Endothelial cell of umbilical vein (primary cell): ENCODE measurements at regions not wholly inside any gene's neighbourhood (a gene's known extent, or its start where the extent isn't known, plus 50 kb on each side); places are given as distances from the start of the nearest gene placed in this dataset.

Experiments
- BruUV-seq: library from RNA; stranded (reverse); fragments of 400-500 nt; replicated peaks from 2 replicates; lab custom pipeline; 2021; lab: Mats Ljungman, UMichigan
- CTCF ChIA-PET: fragments of 300-600, 350-600 bp; sonication (Branson Sonifier 250); formaldehyde crosslinking; loops from one replicate; lab custom pipeline; 2021; ENCODE audit warnings: antibody characterized with exemption, inconsistent platforms; lab: Charles Lee
- POLR2A ChIA-PET: fragments of 300-600, 350-600 bp; sonication (Branson Sonifier 250); formaldehyde crosslinking; loops from one replicate; lab custom pipeline; 2021; ENCODE audit warnings: antibody characterized with exemption, inconsistent platforms; lab: Charles Lee
- DNase-seq: peaks from one replicate; pipeline ENCODE4 v3.0.0-alpha.2; 2011; ENCODE audit warnings: low read depth, low spot score
- FAIRE-seq: peaks from 2 replicates; lab custom pipeline; 2011; peaks lifted over from hg19 to GRCh38; lab: Jason Lieb, UNC
- H2AFZ ChIP-seq: 2 replicates; pipeline ENCODE4 v1.6.0; 2012; ENCODE audit warnings: low read depth, low read length, control low read depth, inconsistent platforms
- H3K27ac ChIP-seq: 2 replicates; pipeline ENCODE4 v1.5.1; 2011; ENCODE audit warnings: low read depth, mild to moderate bottlenecking, control low read depth, low read length, moderate library complexity; ENCODE audit not compliant: insufficient read depth
- H3K27me3 ChIP-seq, 2 experiments: 2 replicates each; pipeline versions ENCODE4 v1.6.0 to v1.6.1; 2011; ENCODE audit warnings: low read length in 2 of 2, mixed read lengths in 1 of 2; ENCODE audit not compliant: control insufficient read depth in 2 of 2, insufficient read depth in 2 of 2
- H3K36me3 ChIP-seq, 2 experiments: 2 replicates in 1 of 2; 3 replicates in 1 of 2; pipeline ENCODE4 v1.5.1; 2011; ENCODE audit warnings: low read length in 2 of 2, mild to moderate bottlenecking in 1 of 2, moderate library complexity in 1 of 2; ENCODE audit not compliant: control insufficient read depth in 2 of 2, insufficient read depth in 2 of 2; ENCODE audit errors: extremely low read depth in 1 of 2
- H3K4me1 ChIP-seq: 3 replicates; pipeline ENCODE4 v1.5.1; 2011; ENCODE audit warnings: mild to moderate bottlenecking, low read length; ENCODE audit not compliant: control insufficient read depth, insufficient read depth; ENCODE audit errors: extremely low read depth
- H3K4me2 ChIP-seq: 2 replicates; pipeline ENCODE4 v1.6.1; 2011; ENCODE audit warnings: low read length, control low read depth, mixed read lengths; ENCODE audit not compliant: insufficient read depth
- H3K4me3 ChIP-seq, 3 experiments: fragments of 200-600 bp in 1 of 3; sonication (generic), shearing (Covaris generic) in 1 of 3; replicated peaks in 1 of 3; 2 replicates each; pipeline ENCODE4 v1.5.1; 2011 to 2016; ENCODE audit warnings: control low read depth in 3 of 3, low read length in 3 of 3, mild to moderate bottlenecking in 2 of 3, inconsistent platforms in 1 of 3, low read depth in 1 of 3, moderate library complexity in 1 of 3; ENCODE audit not compliant: insufficient read depth in 1 of 3
- H3K79me2 ChIP-seq: 2 replicates; pipeline ENCODE4 v1.6.0; 2012; ENCODE audit warnings: low read length, inconsistent platforms; ENCODE audit not compliant: control insufficient read depth, insufficient read depth
- H3K9ac ChIP-seq: replicated peaks from 2 replicates; pipeline ENCODE3; 2011; ENCODE audit warnings: low read length, control low read depth; ENCODE audit not compliant: insufficient read depth; ENCODE audit errors: extremely low read depth
- H3K9me1 ChIP-seq: replicated peaks from 3 replicates; pipeline ENCODE4 v1.6.0; 2011; ENCODE audit warnings: mild to moderate bottlenecking, low read length; ENCODE audit not compliant: control insufficient read depth, insufficient read depth; ENCODE audit errors: extremely low read depth
- H3K9me3 ChIP-seq: replicated peaks from 2 replicates; pipeline ENCODE4 v1.5.1; 2012; ENCODE audit warnings: low read length, inconsistent platforms; ENCODE audit not compliant: control insufficient read depth, insufficient read depth
- H4K20me1 ChIP-seq: replicated peaks from 2 replicates; pipeline ENCODE3; 2011; ENCODE audit warnings: mild to moderate bottlenecking, low read length; ENCODE audit not compliant: control insufficient read depth, insufficient read depth; ENCODE audit errors: extremely low read depth
- CTCF ChIP-seq, 2 donors: IDR thresholded peaks; 1 replicate in 1 of 2; 2 replicates in 1 of 2; pipeline ENCODE4 v1.5.1; 2011; ENCODE audit warnings: low read length in 2 of 2, mild to moderate bottlenecking in 2 of 2, moderate library complexity in 2 of 2, control low read depth in 1 of 2, inconsistent platforms in 1 of 2, low read depth in 1 of 2; ENCODE audit not compliant: insufficient read depth in 1 of 2; ENCODE audit errors: extremely low read depth in 1 of 2
- EZH2 ChIP-seq: IDR thresholded peaks from 2 replicates; pipeline ENCODE4 v1.6.1; 2012; ENCODE audit warnings: borderline replicate concordance, low read depth, mild to moderate bottlenecking, moderate library complexity, low read length, inconsistent platforms; ENCODE audit not compliant: severe bottlenecking
- FOS ChIP-seq: IDR thresholded peaks from 2 replicates; pipeline ENCODE4 v1.6.1; 2011; ENCODE audit warnings: mild to moderate bottlenecking, low read length, moderate library complexity, borderline replicate concordance; ENCODE audit not compliant: insufficient read depth
- GATA2 ChIP-seq: IDR thresholded peaks from 2 replicates; pipeline ENCODE4 v1.7.0; 2011; ENCODE audit warnings: low read depth, mild to moderate bottlenecking, moderate library complexity, mixed read lengths, low read length; ENCODE audit not compliant: insufficient read length, insufficient read depth
- JUN ChIP-seq: IDR thresholded peaks from 2 replicates; pipeline ENCODE4 v1.6.1; 2011; ENCODE audit warnings: borderline replicate concordance, low read depth; ENCODE audit not compliant: insufficient read length, insufficient read depth
- MAX ChIP-seq: IDR thresholded peaks from 2 replicates; pipeline ENCODE4 v1.6.1; 2011; ENCODE audit not compliant: insufficient read depth, insufficient read length
- MYC ChIP-seq: IDR thresholded peaks from one replicate; pipeline ENCODE4 v1.6.1; 2011; ENCODE audit warnings: mild to moderate bottlenecking, low read depth, low read length
- POLR2A ChIP-seq: IDR thresholded peaks from 2 replicates; pipeline ENCODE4 v1.6.1; 2012; ENCODE audit warnings: low read depth, mild to moderate bottlenecking, control low read depth, low read length
- POLR2AphosphoS5 ChIP-seq: IDR thresholded peaks from 2 replicates; pipeline ENCODE4 v1.6.1; 2012; ENCODE audit warnings: low read depth, mild to moderate bottlenecking, control low read depth, low read length, moderate library complexity; ENCODE audit not compliant: insufficient read depth
- dilution Hi-C: fragments of 300-500 bp; cut with MboI; formaldehyde crosslinking; loops from one replicate; pipeline ENCODE4 v1.15.0; 2019; ENCODE audit warnings: low sequenced_read_pairs; ENCODE audit not compliant: extremely low pct_ligation_motif_present
- intact Hi-C: fragments of 100-400 bp; cut with micrococcal nuclease; formaldehyde crosslinking; loops from one replicate; pipeline ENCODE4 v1.10.0; 2022

GRCh38 chr11:130527636-130528297, 79.3 kb downstream of the ADAMTS15 start:
- intact Hi-C loops (no loop called here), dilution Hi-C loops (no loop called here)
- Histone ChIP-seq H4K20me1 (no peaks in the 10 kb centered on the region), H3K4me3 (no peak overlapping the region), H3K4me2 (no peak overlapping the region), H2AFZ (no peak overlapping the region), H3K27me3 (no peaks in the 10 kb centered on the region), H3K9me1 (no peaks in the 10 kb centered on the region), H3K4me1 (peaks cover 11% of the 10 kb centered on the region), H3K36me3 (no peaks in the 10 kb centered on the region), H3K9ac (no peak overlapping the region), H3K27ac (no peak overlapping the region), H3K9me3 (no peaks in the 10 kb centered on the region), H3K79me2 (no peaks in the 10 kb centered on the region)
- DNase-seq (peak; percentile 55), FAIRE-seq (peak; percentile 83)
- CTCF ChIA-PET: interaction anchor here (0.7 to 1.0 kb wide), 3 partner anchors 9 to 334 kb away, joined by 3 read pairs; no protein-coding TSS in a partner anchor
- TF ChIP-seq MAX (no peak), MYC (no peak), CTCF (IDR thresholded peaks at IDR 0.05; ENCODE audit: extremely low read depth in 1 of 2, insufficient read depth in 1 of 2, low read depth in 1 of 2, low read length in 2 of 2) (no peak), POLR2A (no peak), POLR2AphosphoS5 (no peak), JUN (no peak), EZH2 (no peak), FOS (no peak), GATA2 (peak; percentile 82)
- POLR2A ChIA-PET: no interaction called here
- no TSS peak for BruUV-seq
